ENCODE measurements at regions not wholly inside any gene's neighbourhood (a gene's known extent, or its start where the extent isn't known, plus 50 kb on each side); places are given as distances from the start of the nearest gene placed in this dataset.

- no peak overlapping the region for H3K4me3 ChIP-seq (ENCODE audit: control insufficient read depth, low read depth, low read length)
- no peak for DNase-seq (ENCODE audit: low read depth)
- TF ChIP-seq, protein P1, sequence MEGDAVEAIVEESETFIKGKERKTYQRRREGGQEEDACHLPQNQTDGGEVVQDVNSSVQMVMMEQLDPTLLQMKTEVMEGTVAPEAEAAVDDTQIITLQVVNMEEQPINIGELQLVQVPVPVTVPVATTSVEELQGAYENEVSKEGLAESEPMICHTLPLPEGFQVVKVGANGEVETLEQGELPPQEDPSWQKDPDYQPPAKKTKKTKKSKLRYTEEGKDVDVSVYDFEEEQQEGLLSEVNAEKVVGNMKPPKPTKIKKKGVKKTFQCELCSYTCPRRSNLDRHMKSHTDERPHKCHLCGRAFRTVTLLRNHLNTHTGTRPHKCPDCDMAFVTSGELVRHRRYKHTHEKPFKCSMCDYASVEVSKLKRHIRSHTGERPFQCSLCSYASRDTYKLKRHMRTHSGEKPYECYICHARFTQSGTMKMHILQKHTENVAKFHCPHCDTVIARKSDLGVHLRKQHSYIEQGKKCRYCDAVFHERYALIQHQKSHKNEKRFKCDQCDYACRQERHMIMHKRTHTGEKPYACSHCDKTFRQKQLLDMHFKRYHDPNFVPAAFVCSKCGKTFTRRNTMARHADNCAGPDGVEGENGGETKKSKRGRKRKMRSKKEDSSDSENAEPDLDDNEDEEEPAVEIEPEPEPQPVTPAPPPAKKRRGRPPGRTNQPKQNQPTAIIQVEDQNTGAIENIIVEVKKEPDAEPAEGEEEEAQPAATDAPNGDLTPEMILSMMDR (IDR thresholded peaks at IDR 0.05; ENCODE audit: control insufficient read depth, insufficient read depth, low read depth, low read length, missing control alignments) = no peak
These were observed 282.6 kb downstream of the VPS13C start for GRCh38 chr15:61777689-61778088.

- DNase-seq (ENCODE audit: low read depth) = no peak
- TF ChIP-seq, protein P1 (IDR thresholded peaks at IDR 0.05; ENCODE audit: control insufficient read depth, insufficient read depth, low read depth, low read length, missing control alignments) = no peak
- H3K4me3 ChIP-seq (ENCODE audit: control insufficient read depth, low read depth, low read length) = no peak overlapping the region
These were observed 290.7 kb downstream of the VPS13C start for GRCh38 chr15:61769557-61769956.

- no peak overlapping the region for H3K4me3 ChIP-seq (ENCODE audit: control insufficient read depth, low read depth, low read length)
- TF ChIP-seq, protein P1 (IDR thresholded peaks at IDR 0.05; ENCODE audit: control insufficient read depth, insufficient read depth, low read depth, low read length, missing control alignments) = no peak
- DNase-seq (ENCODE audit: low read depth) = no peak
These were observed 292.1 kb downstream of the VPS13C start for GRCh38 chr15:61768131-61768530.

DNA sequence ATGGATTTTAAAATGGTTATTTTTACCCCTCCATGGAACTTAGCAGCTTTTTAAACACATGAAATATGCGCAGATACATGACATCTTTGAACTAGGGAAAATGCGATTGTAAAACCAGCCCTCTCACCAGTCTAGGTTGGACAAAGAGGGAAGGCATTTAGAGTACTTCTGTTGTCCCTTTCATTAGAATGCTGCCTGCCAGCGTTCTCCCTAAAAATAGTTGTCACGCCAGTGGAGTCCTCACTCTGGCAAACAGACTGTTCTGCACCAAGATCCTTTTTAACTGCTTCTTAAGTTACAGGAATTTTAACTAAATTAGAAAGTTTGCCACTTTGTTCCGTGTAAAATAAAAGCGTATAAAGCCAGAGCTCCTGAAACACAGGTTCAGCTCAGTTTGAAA, 295.3 kb downstream of the VPS13C start:
- DNase-seq (ENCODE audit: low read depth) = no peak
- H3K4me3 ChIP-seq (ENCODE audit: control insufficient read depth, low read depth, low read length) = no peak overlapping the region
- TF ChIP-seq, protein P1 (IDR thresholded peaks at IDR 0.05; ENCODE audit: control insufficient read depth, insufficient read depth, low read depth, low read length, missing control alignments) = no peak

GRCh38 chr15:61764141-61764540, 296.1 kb downstream of the VPS13C start:
- TF ChIP-seq, protein P1 (IDR thresholded peaks at IDR 0.05; ENCODE audit: control insufficient read depth, insufficient read depth, low read depth, low read length, missing control alignments) = no peak
- DNase-seq (ENCODE audit: low read depth) = no peak

GRCh38 chr15:61762676-61763075, 297.6 kb downstream of the VPS13C start:
- no peak overlapping the region for H3K4me3 ChIP-seq (ENCODE audit: control insufficient read depth, low read depth, low read length)
- no peak for DNase-seq (ENCODE audit: low read depth)
- TF ChIP-seq, protein P1 (IDR thresholded peaks at IDR 0.05; ENCODE audit: control insufficient read depth, insufficient read depth, low read depth, low read length, missing control alignments) = no peak

More at GRCh38 chr15:61764141-61764540, 296.1 kb downstream of the VPS13C start:
- H3K4me3 ChIP-seq (ENCODE audit: control insufficient read depth, low read depth, low read length) = no peak overlapping the region

DNA sequence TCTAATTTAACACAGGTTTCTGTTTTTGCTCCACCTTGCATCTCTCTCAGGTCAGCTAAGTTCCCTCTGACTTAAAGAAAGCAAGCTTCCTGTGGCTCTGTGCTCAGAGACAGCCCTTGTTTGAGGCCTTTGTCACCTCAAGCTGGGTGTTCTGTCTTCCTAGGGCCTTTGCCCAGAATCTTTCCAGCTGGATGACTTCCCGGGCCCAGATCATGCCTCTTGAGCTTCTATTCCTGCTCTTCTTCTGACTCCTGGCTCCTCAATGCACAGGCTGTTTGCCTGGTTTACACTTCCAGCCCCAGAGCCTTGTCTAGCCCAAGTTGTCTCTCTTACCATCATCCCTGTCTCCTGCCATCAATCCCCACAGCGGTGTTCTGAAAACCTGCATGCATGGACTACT, 300.6 kb downstream of the VPS13C start:
- TF ChIP-seq, protein P1 (IDR thresholded peaks at IDR 0.05; ENCODE audit: control insufficient read depth, insufficient read depth, low read depth, low read length, missing control alignments) = no peak
- no peak overlapping the region for H3K4me3 ChIP-seq (ENCODE audit: control insufficient read depth, low read depth, low read length)
- DNase-seq (ENCODE audit: low read depth) = no peak

Measured in AG09309 (cell line).